SU-DHL-6 (cell line): ENCODE measurements at regions not wholly inside any gene's neighbourhood (a gene's known extent, or its start where the extent isn't known, plus 50 kb on each side); places are given as distances from the start of the nearest gene placed in this dataset.

Source experiments
- H2AFZ ChIP-seq: fragments of 200-600 bp; sonication (generic); 2 replicates; pipeline ENCODE4 v1.6.1; 2014; ENCODE audit warnings: low read depth, mild to moderate bottlenecking, moderate library complexity, mixed read lengths, antibody characterized with exemption, low read length; ENCODE audit not compliant: severe bottlenecking
- H3F3A ChIP-seq: fragments of 200-600 bp; shearing (Covaris generic); 2 replicates; pipeline ENCODE4 v1.6.0; 2016; ENCODE audit warnings: antibody characterized with exemption, mild to moderate bottlenecking; ENCODE audit not compliant: insufficient read depth
- H3K27ac ChIP-seq: fragments of 200-600 bp; sonication (generic); 2 replicates; pipeline ENCODE4 v1.5.1; 2016; ENCODE audit warnings: low read depth, mild to moderate bottlenecking, low read length, moderate library complexity, mixed read lengths
- H3K27me3 ChIP-seq: fragments of 200-600 bp; sonication (generic), shearing (Covaris generic); 2 replicates; pipeline ENCODE4 v1.6.0; 2014; ENCODE audit warnings: mild to moderate bottlenecking, low read length
- H3K36me3 ChIP-seq: fragments of 200-600 bp; sonication (generic); 2 replicates; pipeline ENCODE4 v1.6.1; 2014; ENCODE audit warnings: mild to moderate bottlenecking, low read length, mixed read lengths
- H3K4me2 ChIP-seq: fragments of 300-600, 200-600 bp; shearing (Covaris generic), sonication (generic); 2 replicates; pipeline ENCODE4 v1.6.0; 2014; ENCODE audit warnings: low read length, low read depth, mild to moderate bottlenecking; ENCODE audit not compliant: poor library complexity, severe bottlenecking
- H3K4me3 ChIP-seq: fragments of 200-600 bp; sonication (generic); 2 replicates; pipeline ENCODE4 v1.5.1; 2014; ENCODE audit warnings: antibody characterized with exemption, low read length, mild to moderate bottlenecking, mixed read lengths; ENCODE audit not compliant: insufficient read depth, poor library complexity, severe bottlenecking
- H3K79me2 ChIP-seq: fragments of 200-600 bp; sonication (generic); 2 replicates; pipeline ENCODE4 v1.6.1; 2014; ENCODE audit warnings: mild to moderate bottlenecking, low read length, moderate library complexity; ENCODE audit not compliant: insufficient read depth
- H3K9ac ChIP-seq: fragments of 200-600 bp; sonication (generic); 2 replicates; pipeline ENCODE4 v1.7.0; 2014; ENCODE audit warnings: mild to moderate bottlenecking, low read length
- H3K9me2 ChIP-seq: fragments of 200-600 bp; sonication (generic); replicated peaks from 2 replicates; pipeline ENCODE4 v1.6.1; 2014; ENCODE audit warnings: low read length; ENCODE audit not compliant: insufficient read depth
- H3K9me3 ChIP-seq: fragments of 200-600 bp; sonication (generic); 2 replicates; pipeline ENCODE4 v1.6.1; 2014; ENCODE audit warnings: low read length, mixed read lengths; ENCODE audit not compliant: insufficient read depth
- H4K20me1 ChIP-seq: fragments of 200-600 bp; sonication (generic); 2 replicates; pipeline ENCODE4 v1.6.1; 2014; ENCODE audit warnings: low read depth, mild to moderate bottlenecking, antibody characterized with exemption, low read length, moderate library complexity, mixed read lengths
- EZH2phosphoT487 ChIP-seq: fragments of 200-600 bp; sonication (generic), shearing (Covaris generic); conservative IDR thresholded peaks from 2 replicates; pipeline ENCODE4 v1.6.1; 2018; ENCODE audit warnings: mild to moderate bottlenecking, antibody characterized with exemption, low read length, moderate library complexity, mixed read lengths
- TF ChIP-seq, protein P1 (sequence below): fragments of 200-600 bp; sonication (generic); IDR thresholded peaks from one replicate; pipeline ENCODE4 v1.5.1; 2017; ENCODE audit warnings: antibody characterized with exemption, mild to moderate bottlenecking, low read length, moderate library complexity; ENCODE audit not compliant: insufficient read depth, poor library complexity, severe bottlenecking

GRCh38 chr14:98226411-98226810 lies 1045.6 kb downstream of the BCL11B start:
- Histone ChIP-seq H3K9ac (no peak overlapping the region), H3K27ac (no peak overlapping the region), H4K20me1 (no peaks in the 10 kb centered on the region), H3K9me3 (no peaks in the 10 kb centered on the region), H2AFZ (no peak overlapping the region), H3F3A (no peaks in the 10 kb centered on the region), H3K4me2 (no peak overlapping the region), H3K9me2 (no peaks in the 10 kb centered on the region), H3K4me3 (no peak overlapping the region), H3K79me2 (no peaks in the 10 kb centered on the region), H3K36me3 (no peaks in the 10 kb centered on the region), H3K27me3 (no peaks in the 10 kb centered on the region)
- TF ChIP-seq EZH2phosphoT487 = no peak

GRCh38 chr14:98227000-98227726 lies 1044.8 kb downstream of the BCL11B start:
- H3K79me2 ChIP-seq = no peaks in the 10 kb centered on the region

DNA sequence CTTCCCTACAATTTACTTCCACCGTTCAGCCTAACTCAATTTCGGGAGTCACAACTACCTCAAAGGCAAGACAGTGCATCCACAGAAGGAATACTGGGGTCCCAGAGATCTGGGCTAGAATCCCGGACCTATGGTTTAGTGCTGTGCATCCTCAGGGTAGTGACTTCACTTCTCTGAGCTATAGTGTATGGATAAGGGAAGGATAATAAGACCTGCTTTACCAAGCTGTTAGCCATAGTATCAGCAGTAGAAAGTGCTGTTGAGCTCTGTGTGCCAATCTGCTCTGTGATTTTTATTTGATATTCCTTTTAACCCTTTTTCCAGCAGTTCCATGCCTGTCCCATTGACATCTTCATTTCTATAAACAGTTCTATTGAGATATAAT lies 1044.3 kb downstream of the BCL11B start:
- Histone ChIP-seq H3K27me3 (no peaks in the 10 kb centered on the region), H3K4me2 (no peak overlapping the region), H2AFZ (no peak overlapping the region), H3K36me3 (no peaks in the 10 kb centered on the region), H3K27ac (no peak overlapping the region), H3K9ac (no peak overlapping the region), H3K9me3 (no peaks in the 10 kb centered on the region), H4K20me1 (no peaks in the 10 kb centered on the region), H3K4me3 (no peak overlapping the region), H3K79me2 (no peaks in the 10 kb centered on the region), H3F3A (no peaks in the 10 kb centered on the region), H3K9me2 (no peaks in the 10 kb centered on the region)
- no peak for TF ChIP-seq EZH2phosphoT487
- TF ChIP-seq, protein P1, sequence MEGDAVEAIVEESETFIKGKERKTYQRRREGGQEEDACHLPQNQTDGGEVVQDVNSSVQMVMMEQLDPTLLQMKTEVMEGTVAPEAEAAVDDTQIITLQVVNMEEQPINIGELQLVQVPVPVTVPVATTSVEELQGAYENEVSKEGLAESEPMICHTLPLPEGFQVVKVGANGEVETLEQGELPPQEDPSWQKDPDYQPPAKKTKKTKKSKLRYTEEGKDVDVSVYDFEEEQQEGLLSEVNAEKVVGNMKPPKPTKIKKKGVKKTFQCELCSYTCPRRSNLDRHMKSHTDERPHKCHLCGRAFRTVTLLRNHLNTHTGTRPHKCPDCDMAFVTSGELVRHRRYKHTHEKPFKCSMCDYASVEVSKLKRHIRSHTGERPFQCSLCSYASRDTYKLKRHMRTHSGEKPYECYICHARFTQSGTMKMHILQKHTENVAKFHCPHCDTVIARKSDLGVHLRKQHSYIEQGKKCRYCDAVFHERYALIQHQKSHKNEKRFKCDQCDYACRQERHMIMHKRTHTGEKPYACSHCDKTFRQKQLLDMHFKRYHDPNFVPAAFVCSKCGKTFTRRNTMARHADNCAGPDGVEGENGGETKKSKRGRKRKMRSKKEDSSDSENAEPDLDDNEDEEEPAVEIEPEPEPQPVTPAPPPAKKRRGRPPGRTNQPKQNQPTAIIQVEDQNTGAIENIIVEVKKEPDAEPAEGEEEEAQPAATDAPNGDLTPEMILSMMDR = no peak

More at GRCh38 chr14:98227000-98227726, 1044.8 kb downstream of the BCL11B start:
- no peak overlapping the region for H3K4me3 ChIP-seq
- H2AFZ ChIP-seq = no peak overlapping the region
- no peaks in the 10 kb centered on the region for H3K9me2 ChIP-seq
- TF ChIP-seq, protein P1 = no peak
- no peak for TF ChIP-seq EZH2phosphoT487
- no peak overlapping the region for H3K9ac ChIP-seq
- no peaks in the 10 kb centered on the region for H3K27me3 ChIP-seq
- no peaks in the 10 kb centered on the region for H3K9me3 ChIP-seq
- no peaks in the 10 kb centered on the region for H3F3A ChIP-seq
- no peak overlapping the region for H3K27ac ChIP-seq
- H3K4me2 ChIP-seq = no peak overlapping the region
- no peaks in the 10 kb centered on the region for H4K20me1 ChIP-seq
- H3K36me3 ChIP-seq = no peaks in the 10 kb centered on the region

DNA sequence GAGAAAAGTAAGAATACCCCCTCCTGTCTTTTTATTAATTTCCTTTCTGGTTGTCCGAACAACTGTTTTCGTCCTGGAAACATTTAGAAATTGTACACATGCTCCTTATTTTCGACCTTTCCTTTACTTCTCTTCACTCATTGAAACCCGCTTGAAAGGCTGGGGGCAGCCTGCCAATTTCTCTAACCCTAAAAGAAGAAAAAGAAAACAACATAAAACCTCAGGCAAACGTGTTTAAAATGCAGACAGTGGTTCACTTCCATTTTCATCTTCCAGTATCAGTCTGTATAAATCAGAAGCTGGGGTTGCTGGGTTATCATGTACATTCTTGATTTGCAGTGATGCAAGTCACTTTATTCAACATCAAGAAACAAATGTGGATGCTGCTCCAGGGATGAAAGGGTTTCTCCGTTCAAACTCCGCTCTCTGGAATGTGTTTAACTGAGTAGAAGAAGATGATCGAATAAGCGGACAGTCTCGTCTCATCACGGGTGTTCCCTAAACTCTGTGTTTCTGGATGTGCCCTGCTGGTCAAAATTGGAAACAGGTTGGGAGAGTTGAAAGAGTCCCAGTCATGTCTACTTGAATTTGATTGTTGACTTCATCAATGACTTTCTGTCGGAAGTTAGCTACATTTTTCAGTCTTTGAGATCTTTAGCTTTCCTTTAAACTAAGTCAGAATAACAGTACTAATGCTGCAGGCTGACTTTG lies 1042.2 kb downstream of the BCL11B start:
- no peaks in the 10 kb centered on the region for H3K9me2 ChIP-seq
- H2AFZ ChIP-seq = no peak overlapping the region
- H3K4me2 ChIP-seq = no peak overlapping the region
- no peak for TF ChIP-seq EZH2phosphoT487
- TF ChIP-seq, protein P1 = no peak
- no peak overlapping the region for H3K27ac ChIP-seq
- no peak overlapping the region for H3K4me3 ChIP-seq
- no peak overlapping the region for H3K9ac ChIP-seq
- H3K27me3 ChIP-seq = no peaks in the 10 kb centered on the region
- H3F3A ChIP-seq = no peaks in the 10 kb centered on the region
- no peaks in the 10 kb centered on the region for H3K9me3 ChIP-seq
- H3K79me2 ChIP-seq = no peaks in the 10 kb centered on the region
- H3K36me3 ChIP-seq = no peaks in the 10 kb centered on the region
- H4K20me1 ChIP-seq = no peaks in the 10 kb centered on the region
